ENCODE measurements at regions not wholly inside any gene's neighbourhood (a gene's known extent, or its start where the extent isn't known, plus 50 kb on each side); places are given as distances from the start of the nearest gene placed in this dataset.

DNA sequence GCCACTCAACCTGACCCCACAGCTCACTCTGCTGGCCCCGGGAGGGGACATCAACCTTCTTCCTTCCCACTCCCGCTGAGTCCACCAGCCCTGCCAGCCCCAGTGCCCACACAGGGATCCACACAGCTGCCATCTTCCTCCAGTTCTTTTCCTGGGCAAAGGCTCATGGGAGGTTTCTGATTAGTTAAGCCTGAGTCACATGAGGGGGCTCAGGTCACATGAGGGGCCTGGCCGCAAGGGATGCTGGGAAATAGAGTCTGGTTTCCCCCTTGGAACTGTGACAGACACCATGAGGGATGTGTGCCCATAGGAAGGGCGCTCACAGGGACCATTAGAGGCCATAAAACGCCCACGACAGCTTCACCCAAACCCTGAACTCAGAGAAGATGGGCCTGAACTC, 228.7 kb upstream of the SFSWAP start:
- Mint-ChIP-seq H3K27me3 (ENCODE audit: low read depth, poor library complexity) (peaks cover 25% of the 10 kb centered on the region), H3K4me3 (no peak overlapping the region), H3K36me3 (ENCODE audit: low read depth) (no peaks in the 10 kb centered on the region), H3K9me3 (no peaks in the 10 kb centered on the region), H3K27ac (no peak overlapping the region), H3K4me1 (no peaks in the 10 kb centered on the region)
- TF ChIP-seq, protein P1, sequence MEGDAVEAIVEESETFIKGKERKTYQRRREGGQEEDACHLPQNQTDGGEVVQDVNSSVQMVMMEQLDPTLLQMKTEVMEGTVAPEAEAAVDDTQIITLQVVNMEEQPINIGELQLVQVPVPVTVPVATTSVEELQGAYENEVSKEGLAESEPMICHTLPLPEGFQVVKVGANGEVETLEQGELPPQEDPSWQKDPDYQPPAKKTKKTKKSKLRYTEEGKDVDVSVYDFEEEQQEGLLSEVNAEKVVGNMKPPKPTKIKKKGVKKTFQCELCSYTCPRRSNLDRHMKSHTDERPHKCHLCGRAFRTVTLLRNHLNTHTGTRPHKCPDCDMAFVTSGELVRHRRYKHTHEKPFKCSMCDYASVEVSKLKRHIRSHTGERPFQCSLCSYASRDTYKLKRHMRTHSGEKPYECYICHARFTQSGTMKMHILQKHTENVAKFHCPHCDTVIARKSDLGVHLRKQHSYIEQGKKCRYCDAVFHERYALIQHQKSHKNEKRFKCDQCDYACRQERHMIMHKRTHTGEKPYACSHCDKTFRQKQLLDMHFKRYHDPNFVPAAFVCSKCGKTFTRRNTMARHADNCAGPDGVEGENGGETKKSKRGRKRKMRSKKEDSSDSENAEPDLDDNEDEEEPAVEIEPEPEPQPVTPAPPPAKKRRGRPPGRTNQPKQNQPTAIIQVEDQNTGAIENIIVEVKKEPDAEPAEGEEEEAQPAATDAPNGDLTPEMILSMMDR (IDR thresholded peaks at IDR 0.05), result no peak
- DNase-seq, result no peak

DNA sequence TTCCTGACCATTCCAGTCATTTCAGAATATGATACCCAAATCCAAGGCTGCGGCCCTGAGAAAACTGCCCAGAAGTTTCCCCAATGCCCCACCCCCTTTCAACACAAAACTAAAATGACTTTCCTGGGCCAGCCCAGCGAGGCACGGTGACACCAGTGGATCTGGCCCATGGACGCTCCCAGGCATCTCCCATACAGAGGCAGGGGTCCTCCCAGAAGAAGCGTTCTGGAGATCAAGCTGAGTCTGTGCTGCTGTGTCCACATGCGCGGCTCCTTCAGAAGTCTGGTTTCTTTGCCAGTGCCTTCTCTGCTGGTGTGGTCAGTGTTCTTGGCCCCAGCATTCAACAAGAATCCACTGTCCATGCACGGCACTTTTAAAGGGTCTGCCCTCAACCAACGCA, 228.2 kb upstream of the SFSWAP start:
- DNase-seq, result no peak
- Mint-ChIP-seq H3K4me1 (no peaks in the 10 kb centered on the region), H3K36me3 (ENCODE audit: low read depth) (no peaks in the 10 kb centered on the region), H3K27ac (no peak overlapping the region), H3K4me3 (no peak overlapping the region), H3K27me3 (ENCODE audit: low read depth, poor library complexity) (peaks cover 28% of the 10 kb centered on the region), H3K9me3 (no peaks in the 10 kb centered on the region)
- TF ChIP-seq, protein P1 (IDR thresholded peaks at IDR 0.05), result no peak

DNA sequence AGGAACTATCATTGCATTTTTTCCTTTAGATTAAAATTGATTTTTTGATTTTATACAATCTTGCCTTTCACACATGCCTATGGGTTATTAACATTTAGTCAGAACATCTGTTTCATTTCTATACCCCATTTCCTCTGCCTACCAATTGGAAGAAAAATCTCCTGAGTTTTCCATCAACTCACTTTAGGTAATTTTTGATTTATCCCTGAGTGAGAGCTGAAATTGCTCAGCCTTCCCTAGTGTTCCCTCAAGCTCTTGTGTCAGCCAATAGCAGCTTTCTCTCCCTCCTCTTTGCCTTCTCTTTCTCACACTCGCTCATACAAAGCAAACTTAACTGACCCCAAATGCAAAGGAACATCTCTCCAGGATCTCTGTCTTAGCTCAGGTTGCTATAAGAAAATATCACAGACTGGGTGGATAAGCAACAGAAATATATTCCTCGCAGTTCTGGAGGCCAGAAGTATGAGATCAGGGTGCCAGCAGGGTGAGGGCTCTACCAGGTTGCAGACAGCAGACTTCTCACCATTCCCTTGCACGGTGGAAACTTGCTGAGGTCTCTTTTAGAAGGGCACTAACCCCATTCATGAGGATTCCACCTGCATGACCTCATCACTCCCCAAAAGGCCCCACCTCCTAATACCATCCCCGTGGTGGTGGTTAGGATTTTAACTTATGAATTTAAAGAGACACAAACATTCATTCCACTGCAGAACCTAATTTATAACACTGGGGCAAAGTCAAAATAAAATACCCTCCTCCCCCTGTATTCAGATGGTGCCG, 224.2 kb upstream of the SFSWAP start:
- Mint-ChIP-seq H3K36me3 (ENCODE audit: low read depth) (no peaks in the 10 kb centered on the region), H3K27ac (no peak overlapping the region), H3K27me3 (ENCODE audit: low read depth, poor library complexity) (peaks cover 30% of the 10 kb centered on the region), H3K4me1 (no peaks in the 10 kb centered on the region), H3K9me3 (no peaks in the 10 kb centered on the region), H3K4me3 (no peak overlapping the region)
- TF ChIP-seq, protein P1 (IDR thresholded peaks at IDR 0.05), result no peak
- no peak for DNase-seq

DNA sequence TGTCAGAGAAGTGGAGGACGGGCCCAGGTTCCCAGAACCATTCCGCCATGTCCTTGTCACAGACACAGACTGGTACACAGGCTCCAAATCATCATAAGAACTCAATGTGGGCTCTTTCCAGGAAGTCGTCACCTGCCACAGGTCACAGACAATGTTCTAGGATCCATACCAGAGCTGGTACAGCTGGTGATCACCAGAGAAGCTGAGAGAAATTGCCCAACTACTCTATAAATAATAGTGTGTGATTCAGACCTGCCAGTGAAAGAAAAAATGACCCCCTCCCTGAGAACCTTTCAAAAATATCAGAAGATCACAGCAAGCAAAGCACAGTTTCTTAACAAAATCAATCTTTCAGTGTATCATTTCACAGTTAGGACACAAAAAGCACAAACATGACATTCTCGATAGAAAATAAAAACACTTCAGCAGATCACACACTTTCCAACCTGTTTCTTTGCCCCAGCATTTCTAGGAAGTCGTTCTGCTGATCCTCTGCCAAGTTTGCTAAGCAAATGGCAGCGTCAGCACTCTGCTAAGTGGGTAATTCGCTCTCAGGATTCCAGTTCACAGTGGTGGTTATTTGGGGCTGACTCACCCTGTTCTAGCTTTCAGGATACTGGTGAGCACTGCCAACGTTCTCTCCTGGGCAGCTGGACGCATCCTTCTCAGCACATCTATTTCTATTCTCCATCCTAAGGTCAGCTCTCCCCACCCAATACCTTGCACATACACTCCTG, 223.3 kb upstream of the SFSWAP start:
- H3K27me3 Mint-ChIP-seq (ENCODE audit: low read depth, poor library complexity), result peaks cover 28% of the 10 kb centered on the region

DNA sequence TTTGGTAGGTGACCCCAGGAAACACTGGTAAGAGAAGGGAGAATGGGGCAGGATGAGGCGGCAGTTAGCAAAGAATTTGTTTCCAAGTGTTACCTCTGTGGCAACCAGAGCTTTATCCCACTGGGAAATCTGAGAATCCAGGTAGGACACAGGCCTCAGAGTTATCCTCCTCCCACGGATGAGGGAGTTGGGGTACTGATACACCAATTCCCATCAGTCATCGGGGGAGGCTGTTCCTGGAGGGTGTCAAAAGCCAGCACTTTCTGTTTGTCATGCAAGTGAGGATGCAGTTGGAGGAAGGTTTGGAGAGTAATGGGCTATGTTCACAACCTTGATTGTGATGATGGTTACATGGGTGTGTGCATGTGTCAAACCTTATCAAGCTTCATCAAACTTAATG, 221.2 kb upstream of the SFSWAP start:
- Mint-ChIP-seq H3K36me3 (ENCODE audit: low read depth) (no peaks in the 10 kb centered on the region), H3K27me3 (ENCODE audit: low read depth, poor library complexity) (peaks cover 17% of the 10 kb centered on the region), H3K9me3 (no peaks in the 10 kb centered on the region), H3K4me1 (no peaks in the 10 kb centered on the region), H3K27ac (no peak overlapping the region), H3K4me3 (no peak overlapping the region)
- no peak for DNase-seq
- TF ChIP-seq, protein P1 (IDR thresholded peaks at IDR 0.05), result no peak

More for the DNA sequence above, 223.3 kb upstream of the SFSWAP start:
- TF ChIP-seq, protein P1 (IDR thresholded peaks at IDR 0.05), result no peak
- no peak for DNase-seq
- no peaks in the 10 kb centered on the region for H3K9me3 Mint-ChIP-seq
- H3K36me3 Mint-ChIP-seq (ENCODE audit: low read depth), result no peaks in the 10 kb centered on the region
- no peaks in the 10 kb centered on the region for H3K4me1 Mint-ChIP-seq
- no peak overlapping the region for H3K4me3 Mint-ChIP-seq
- H3K27ac Mint-ChIP-seq, result no peak overlapping the region
